Loucy (cell line): ENCODE measurements at regions not wholly inside any gene's neighbourhood (a gene's known extent, or its start where the extent isn't known, plus 50 kb on each side); places are given as distances from the start of the nearest gene placed in this dataset.

Experiments
- H2AFZ ChIP-seq: fragments of 200-600 bp; sonication (generic); 2 replicates; pipeline ENCODE4 v1.6.0; 2016; ENCODE audit warnings: antibody characterized with exemption, mild to moderate bottlenecking, low read length, moderate library complexity
- H3F3A ChIP-seq: fragments of 200-600 bp; 2 replicates; pipeline ENCODE4 v1.6.0; 2016; ENCODE audit warnings: antibody characterized with exemption, low read depth, mild to moderate bottlenecking
- H3K27me3 ChIP-seq: fragments of 200-600 bp; sonication (generic); 2 replicates; pipeline ENCODE4 v1.6.1; 2014; ENCODE audit warnings: low read length, mild to moderate bottlenecking; ENCODE audit not compliant: insufficient read depth, poor library complexity, severe bottlenecking
- H3K36me3 ChIP-seq: fragments of 200-600 bp; sonication (generic); 2 replicates; pipeline ENCODE4 v1.6.1; 2016; ENCODE audit warnings: low read length; ENCODE audit not compliant: insufficient read depth
- H3K4me1 ChIP-seq: fragments of 200-600 bp; sonication (generic); 2 replicates; pipeline ENCODE4 v1.5.1; 2014; ENCODE audit warnings: low read length, mild to moderate bottlenecking; ENCODE audit not compliant: insufficient read depth, poor library complexity, severe bottlenecking
- H3K4me2 ChIP-seq: fragments of 200-600 bp; sonication (generic); 2 replicates; pipeline ENCODE4 v1.6.0; 2014; ENCODE audit warnings: antibody characterized with exemption, low read length, low read depth, mild to moderate bottlenecking; ENCODE audit not compliant: poor library complexity, severe bottlenecking
- H3K4me3 ChIP-seq: fragments of 200-600 bp; sonication (generic); 2 replicates; pipeline ENCODE4 v1.5.1; 2014; ENCODE audit warnings: low read length, mild to moderate bottlenecking, mixed read lengths; ENCODE audit not compliant: poor library complexity, severe bottlenecking
- H3K79me2 ChIP-seq: fragments of 200-600 bp; sonication (generic); 2 replicates; pipeline ENCODE4 v1.6.1; 2014; ENCODE audit warnings: low read length; ENCODE audit not compliant: insufficient read depth
- H3K9ac ChIP-seq: fragments of 200-600 bp; sonication (generic); 2 replicates; pipeline ENCODE4 v1.6.0; 2014; ENCODE audit warnings: mild to moderate bottlenecking, low read depth, low read length, moderate library complexity; ENCODE audit not compliant: poor library complexity, severe bottlenecking
- H3K9me2 ChIP-seq: fragments of 200-600 bp; sonication (generic); replicated peaks from 2 replicates; pipeline ENCODE4 v1.6.1; 2016; ENCODE audit warnings: low read depth, low read length, mixed read lengths
- H3K9me3 ChIP-seq: fragments of 200-600 bp; sonication (generic); 2 replicates; pipeline ENCODE4 v1.6.1; 2014; ENCODE audit warnings: mild to moderate bottlenecking, antibody characterized with exemption, low read length, low read depth; ENCODE audit not compliant: insufficient read depth
- H4K20me1 ChIP-seq: fragments of 200-600 bp; sonication (generic); 2 replicates; pipeline ENCODE4 v1.6.0; 2014; ENCODE audit warnings: antibody characterized with exemption, low read length, mild to moderate bottlenecking; ENCODE audit not compliant: insufficient read depth, poor library complexity, severe bottlenecking
- EZH2phosphoT487 ChIP-seq: fragments of 200-600 bp; IDR thresholded peaks from 2 replicates; pipeline ENCODE4 v1.6.1; 2018; ENCODE audit warnings: antibody characterized with exemption, mild to moderate bottlenecking, moderate library complexity, borderline replicate concordance
- TF ChIP-seq, protein P1 (sequence below): fragments of 200-600 bp; sonication (generic); conservative IDR thresholded peaks from 2 replicates; pipeline ENCODE4 v1.5.1; 2014; ENCODE audit warnings: mild to moderate bottlenecking, antibody characterized with exemption, low read length

DNA sequence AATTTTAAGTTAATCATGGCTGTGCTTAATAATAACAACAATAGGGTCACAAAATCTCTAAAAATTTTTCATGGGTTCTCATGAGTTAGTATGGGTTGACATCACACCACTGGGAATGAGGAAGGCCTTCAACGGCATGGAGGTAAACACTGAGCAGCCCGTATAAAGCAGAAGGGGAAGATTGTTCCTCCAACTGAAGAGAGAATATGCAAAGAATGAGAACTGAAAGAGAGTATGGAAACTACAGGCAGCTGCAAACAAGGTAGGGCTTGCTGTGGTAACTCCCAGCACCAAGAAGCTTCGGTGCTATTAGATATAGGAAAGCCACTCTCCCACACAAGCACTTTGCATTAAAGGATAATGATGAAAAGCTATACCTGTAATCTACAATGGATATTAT, 1242.3 kb upstream of the CELF4 start:
- Histone ChIP-seq H3K36me3 (no peaks in the 10 kb centered on the region), H3F3A (no peaks in the 10 kb centered on the region), H3K4me3 (no peak overlapping the region), H3K9me3 (no peaks in the 10 kb centered on the region), H3K9ac (no peak overlapping the region), H3K27me3 (no peaks in the 10 kb centered on the region), H4K20me1 (no peaks in the 10 kb centered on the region), H2AFZ (no peak overlapping the region), H3K9me2 (no peaks in the 10 kb centered on the region), H3K4me2 (no peak overlapping the region), H3K4me1 (no peaks in the 10 kb centered on the region), H3K79me2 (no peaks in the 10 kb centered on the region)
- no peak for TF ChIP-seq EZH2phosphoT487
- TF ChIP-seq, protein P1, sequence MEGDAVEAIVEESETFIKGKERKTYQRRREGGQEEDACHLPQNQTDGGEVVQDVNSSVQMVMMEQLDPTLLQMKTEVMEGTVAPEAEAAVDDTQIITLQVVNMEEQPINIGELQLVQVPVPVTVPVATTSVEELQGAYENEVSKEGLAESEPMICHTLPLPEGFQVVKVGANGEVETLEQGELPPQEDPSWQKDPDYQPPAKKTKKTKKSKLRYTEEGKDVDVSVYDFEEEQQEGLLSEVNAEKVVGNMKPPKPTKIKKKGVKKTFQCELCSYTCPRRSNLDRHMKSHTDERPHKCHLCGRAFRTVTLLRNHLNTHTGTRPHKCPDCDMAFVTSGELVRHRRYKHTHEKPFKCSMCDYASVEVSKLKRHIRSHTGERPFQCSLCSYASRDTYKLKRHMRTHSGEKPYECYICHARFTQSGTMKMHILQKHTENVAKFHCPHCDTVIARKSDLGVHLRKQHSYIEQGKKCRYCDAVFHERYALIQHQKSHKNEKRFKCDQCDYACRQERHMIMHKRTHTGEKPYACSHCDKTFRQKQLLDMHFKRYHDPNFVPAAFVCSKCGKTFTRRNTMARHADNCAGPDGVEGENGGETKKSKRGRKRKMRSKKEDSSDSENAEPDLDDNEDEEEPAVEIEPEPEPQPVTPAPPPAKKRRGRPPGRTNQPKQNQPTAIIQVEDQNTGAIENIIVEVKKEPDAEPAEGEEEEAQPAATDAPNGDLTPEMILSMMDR: no peak

DNA sequence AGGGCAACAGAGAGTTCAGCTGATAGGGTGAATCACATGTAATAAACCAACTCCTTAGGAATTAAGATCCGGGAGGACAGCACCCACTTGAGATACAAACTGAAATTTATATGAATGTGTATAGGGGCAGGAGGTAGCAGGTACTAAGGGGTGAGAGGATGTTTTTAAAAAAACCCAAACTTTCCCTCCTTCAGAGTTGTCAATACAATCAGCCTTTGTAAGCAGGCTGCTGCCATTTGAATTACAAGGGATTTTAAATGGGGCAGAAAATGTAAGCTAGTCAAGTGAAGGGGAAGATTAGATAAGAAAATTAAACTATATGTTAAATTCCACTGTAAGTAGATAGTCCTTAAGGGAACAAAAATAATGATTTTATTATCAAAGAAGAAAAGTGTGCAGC, 1239.7 kb upstream of the CELF4 start:
- Histone ChIP-seq H3K4me3 (no peak overlapping the region), H3K4me2 (no peak overlapping the region), H3K27me3 (no peaks in the 10 kb centered on the region), H3K79me2 (no peaks in the 10 kb centered on the region), H3F3A (no peaks in the 10 kb centered on the region), H3K36me3 (no peaks in the 10 kb centered on the region), H3K9me2 (no peaks in the 10 kb centered on the region), H3K9ac (no peak overlapping the region), H3K4me1 (no peaks in the 10 kb centered on the region), H2AFZ (no peak overlapping the region), H3K9me3 (no peaks in the 10 kb centered on the region), H4K20me1 (no peaks in the 10 kb centered on the region)
- no peak for TF ChIP-seq EZH2phosphoT487
- TF ChIP-seq, protein P1: no peak

DNA sequence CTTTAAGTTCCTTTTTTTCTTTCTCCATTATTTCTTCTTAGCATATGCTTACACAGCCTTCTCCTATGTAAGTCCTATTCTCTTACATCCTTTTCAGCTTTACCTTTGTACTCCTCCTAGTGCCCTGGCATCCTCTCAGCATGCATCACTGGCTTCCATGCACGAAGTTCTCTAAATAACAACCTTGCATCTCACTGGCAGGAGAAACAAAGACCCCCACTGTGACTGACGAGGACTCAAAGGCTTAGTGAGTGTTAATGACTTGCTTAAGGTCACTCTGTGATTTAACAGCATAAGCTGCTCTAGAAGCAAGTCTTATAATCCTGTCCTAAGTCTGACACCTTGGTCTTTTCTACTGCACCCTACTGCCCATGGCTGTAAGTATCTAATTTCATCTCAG, 1236.0 kb upstream of the CELF4 start:
- no peaks in the 10 kb centered on the region for H3K27me3 ChIP-seq
- H2AFZ ChIP-seq: no peak overlapping the region
- no peak overlapping the region for H3K4me3 ChIP-seq
- H3K36me3 ChIP-seq: no peaks in the 10 kb centered on the region
- H3K4me2 ChIP-seq: no peak overlapping the region
- TF ChIP-seq EZH2phosphoT487: no peak
- TF ChIP-seq, protein P1: no peak
- no peaks in the 10 kb centered on the region for H3K79me2 ChIP-seq
- H3K4me1 ChIP-seq: no peaks in the 10 kb centered on the region
- no peaks in the 10 kb centered on the region for H3F3A ChIP-seq
- no peaks in the 10 kb centered on the region for H3K9me2 ChIP-seq
- no peak overlapping the region for H3K9ac ChIP-seq
- H3K9me3 ChIP-seq: no peaks in the 10 kb centered on the region
- H4K20me1 ChIP-seq: no peaks in the 10 kb centered on the region
